Skeletal muscle satellite cell (primary cell): ENCODE measurements at regions not wholly inside any gene's neighbourhood (a gene's known extent, or its start where the extent isn't known, plus 50 kb on each side); places are given as distances from the start of the nearest gene placed in this dataset.
A peak's percentile ranks its signal among the peaks of the same experiment; 100 is the strongest.
"Not testable (repeated sequence)": the region's sequence is repeated elsewhere in the genome, so short reads cannot be mapped to it uniquely, and the experiment has no call there.

Experiments
- H3K27me3 ChIP-seq: 2 replicates; pipeline ENCODE4 v1.7.0; 2013; ENCODE audit warnings: low read length; ENCODE audit not compliant: control insufficient read depth, insufficient read depth
- H3K36me3 ChIP-seq: 2 replicates; pipeline ENCODE4 v1.7.0; 2013; ENCODE audit warnings: mild to moderate bottlenecking, control low read depth, low read length; ENCODE audit not compliant: insufficient read depth
- H3K4me1 ChIP-seq: 2 replicates; pipeline ENCODE4 v1.7.0; 2013; ENCODE audit warnings: low read length; ENCODE audit not compliant: control insufficient read depth, insufficient read depth
- H3K4me2 ChIP-seq: 2 replicates; pipeline ENCODE4 v1.7.0; 2013; ENCODE audit warnings: mild to moderate bottlenecking, low read length
- H3K4me3 ChIP-seq: 2 replicates; pipeline ENCODE4 v1.7.0; 2013; ENCODE audit warnings: low read length
- H3K9ac ChIP-seq: 2 replicates; pipeline ENCODE4 v1.7.0; 2013; ENCODE audit warnings: mild to moderate bottlenecking, low read depth, low read length, moderate library complexity
- H3K9me3 ChIP-seq: replicated peaks from 2 replicates; pipeline ENCODE4 v1.7.0; 2013; ENCODE audit warnings: mild to moderate bottlenecking, control low read depth, low read length

GRCh38 chr3:115292131-115292530 lies 145.0 kb upstream of the ZBTB20 start:
- Histone ChIP-seq H3K4me1 (no peaks in the 10 kb centered on the region), H3K27me3 (no peaks in the 10 kb centered on the region), H3K9ac (no peak overlapping the region), H3K36me3 (no peaks in the 10 kb centered on the region), H3K4me3 (no peak overlapping the region), H3K4me2 (no peak overlapping the region), H3K9me3 (no peaks in the 10 kb centered on the region)

GRCh38 chr3:115292677-115293165 lies 145.6 kb upstream of the ZBTB20 start:
- H3K36me3 ChIP-seq, result no peaks in the 10 kb centered on the region
- no peaks in the 10 kb centered on the region for H3K4me1 ChIP-seq
- no peaks in the 10 kb centered on the region for H3K27me3 ChIP-seq
- H3K9ac ChIP-seq, result no peak overlapping the region
- no peaks in the 10 kb centered on the region for H3K9me3 ChIP-seq
- no peak overlapping the region for H3K4me3 ChIP-seq
- no peak overlapping the region for H3K4me2 ChIP-seq

- Histone ChIP-seq H3K27me3 (no peaks in the 10 kb centered on the region), H3K36me3 (no peaks in the 10 kb centered on the region), H3K4me3 (no peak overlapping the region), H3K9me3 (no peaks in the 10 kb centered on the region), H3K4me2 (no peak overlapping the region), H3K4me1 (no peaks in the 10 kb centered on the region), H3K9ac (no peak overlapping the region)
These were observed 146.2 kb upstream of the ZBTB20 start for GRCh38 chr3:115293321-115293720.

- Histone ChIP-seq H3K4me3 (no peak overlapping the region), H3K27me3 (no peaks in the 10 kb centered on the region), H3K9me3 (no peaks in the 10 kb centered on the region), H3K36me3 (no peaks in the 10 kb centered on the region), H3K9ac (no peak overlapping the region), H3K4me1 (peaks cover 6% of the 10 kb centered on the region), H3K4me2 (no peak overlapping the region)
These were observed 154.3 kb upstream of the ZBTB20 start for GRCh38 chr3:115301364-115301860.

- not testable (repeated sequence) for H3K9me3 ChIP-seq, H3K27me3 ChIP-seq, H3K4me2 ChIP-seq, H3K36me3 ChIP-seq, H3K4me3 ChIP-seq, H3K9ac ChIP-seq
- peaks cover 18% of the 10 kb centered on the region for H3K4me1 ChIP-seq
These were observed 170.9 kb upstream of the ZBTB20 start for GRCh38 chr3:115317953-115318352.

GRCh38 chr3:115321400-115321805 lies 174.3 kb upstream of the ZBTB20 start:
- H3K9me3 ChIP-seq, result no peaks in the 10 kb centered on the region
- no peaks in the 10 kb centered on the region for H3K27me3 ChIP-seq
- peak overlapping the region; percentile 15 for H3K4me2 ChIP-seq
- H3K4me3 ChIP-seq, result no peak overlapping the region
- H3K9ac ChIP-seq, result no peak overlapping the region
- peaks cover 27% of the 10 kb centered on the region for H3K4me1 ChIP-seq
- H3K36me3 ChIP-seq, result no peaks in the 10 kb centered on the region

- Histone ChIP-seq H3K27me3 (no peaks in the 10 kb centered on the region), H3K4me3 (no peak overlapping the region), H3K36me3 (no peaks in the 10 kb centered on the region), H3K4me2 (no peak overlapping the region), H3K9ac (no peak overlapping the region), H3K4me1 (peaks cover 27% of the 10 kb centered on the region), H3K9me3 (no peaks in the 10 kb centered on the region)
These were observed 175.8 kb upstream of the ZBTB20 start for GRCh38 chr3:115322901-115323300.

- Histone ChIP-seq H3K9ac (no peak overlapping the region), H3K9me3 (no peaks in the 10 kb centered on the region), H3K4me3 (no peak overlapping the region), H3K36me3 (no peaks in the 10 kb centered on the region), H3K4me2 (no peak overlapping the region), H3K27me3 (no peaks in the 10 kb centered on the region), H3K4me1 (peaks cover 27% of the 10 kb centered on the region)
These were observed 176.3 kb upstream of the ZBTB20 start for GRCh38 chr3:115323380-115323779.

GRCh38 chr3:115324056-115324455 lies 177.0 kb upstream of the ZBTB20 start:
- H3K9me3 ChIP-seq, result no peaks in the 10 kb centered on the region
- H3K4me3 ChIP-seq, result no peak overlapping the region
- H3K9ac ChIP-seq, result no peak overlapping the region
- H3K4me1 ChIP-seq, result peaks cover 27% of the 10 kb centered on the region
- H3K36me3 ChIP-seq, result no peaks in the 10 kb centered on the region
- H3K27me3 ChIP-seq, result no peaks in the 10 kb centered on the region
- H3K4me2 ChIP-seq, result no peak overlapping the region

GRCh38 chr3:115325539-115325938 lies 178.5 kb upstream of the ZBTB20 start:
- Histone ChIP-seq H3K4me2 (no peak overlapping the region), H3K27me3 (no peaks in the 10 kb centered on the region), H3K9ac (no peak overlapping the region), H3K4me3 (no peak overlapping the region), H3K9me3 (no peaks in the 10 kb centered on the region), H3K4me1 (peaks cover 33% of the 10 kb centered on the region), H3K36me3 (no peaks in the 10 kb centered on the region)

GRCh38 chr3:115330430-115330829 lies 183.3 kb upstream of the ZBTB20 start:
- no peak overlapping the region for H3K4me3 ChIP-seq
- no peaks in the 10 kb centered on the region for H3K9me3 ChIP-seq
- H3K27me3 ChIP-seq, result no peaks in the 10 kb centered on the region
- H3K4me2 ChIP-seq, result peak overlapping the region; percentile 5
- no peaks in the 10 kb centered on the region for H3K36me3 ChIP-seq
- H3K9ac ChIP-seq, result no peak overlapping the region
- peaks cover 10% of the 10 kb centered on the region for H3K4me1 ChIP-seq

- H3K4me2 ChIP-seq, result no peak overlapping the region
- H3K36me3 ChIP-seq, result no peaks in the 10 kb centered on the region
- no peak overlapping the region for H3K9ac ChIP-seq
- no peak overlapping the region for H3K4me3 ChIP-seq
- no peaks in the 10 kb centered on the region for H3K9me3 ChIP-seq
- peaks cover 10% of the 10 kb centered on the region for H3K4me1 ChIP-seq
- H3K27me3 ChIP-seq, result no peaks in the 10 kb centered on the region
These were observed 185.9 kb upstream of the ZBTB20 start for GRCh38 chr3:115332998-115333397.
